WI38 (cell line): ENCODE measurements at regions not wholly inside any gene's neighbourhood (a gene's known extent, or its start where the extent isn't known, plus 50 kb on each side); places are given as distances from the start of the nearest gene placed in this dataset.

Experiments
- H3K4me3 ChIP-seq: 2 replicates; pipeline ENCODE4 v1.5.1; 2011; ENCODE audit warnings: low read depth, mild to moderate bottlenecking, control low read depth, low read length
- TF ChIP-seq, protein P1 (sequence below): IDR thresholded peaks from 2 replicates; pipeline ENCODE4 v1.5.1; 2012; ENCODE audit warnings: low read depth, mild to moderate bottlenecking, control low read depth, low read length

DNA sequence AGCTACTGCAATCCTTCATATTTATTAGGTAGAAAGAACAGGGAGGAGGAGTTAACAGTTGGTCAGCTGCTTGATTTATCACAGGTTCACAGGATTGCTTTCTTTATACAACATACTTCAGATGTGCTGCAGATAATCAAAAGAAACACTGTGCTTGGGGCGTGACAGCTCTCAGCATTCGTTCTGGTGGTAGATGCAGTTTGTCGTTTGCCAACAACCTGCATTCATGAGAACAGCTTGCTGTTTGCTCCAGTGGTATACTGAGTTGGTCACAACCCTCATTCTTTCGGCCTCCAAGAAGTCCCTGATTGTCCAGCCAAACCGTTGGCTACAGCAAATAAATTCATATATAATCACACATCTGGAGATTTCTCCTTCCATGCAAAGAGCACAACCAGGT is 120.5 kb downstream of the ZNF280B start:
- H3K4me3 ChIP-seq, result no peak overlapping the region
- TF ChIP-seq, protein P1, sequence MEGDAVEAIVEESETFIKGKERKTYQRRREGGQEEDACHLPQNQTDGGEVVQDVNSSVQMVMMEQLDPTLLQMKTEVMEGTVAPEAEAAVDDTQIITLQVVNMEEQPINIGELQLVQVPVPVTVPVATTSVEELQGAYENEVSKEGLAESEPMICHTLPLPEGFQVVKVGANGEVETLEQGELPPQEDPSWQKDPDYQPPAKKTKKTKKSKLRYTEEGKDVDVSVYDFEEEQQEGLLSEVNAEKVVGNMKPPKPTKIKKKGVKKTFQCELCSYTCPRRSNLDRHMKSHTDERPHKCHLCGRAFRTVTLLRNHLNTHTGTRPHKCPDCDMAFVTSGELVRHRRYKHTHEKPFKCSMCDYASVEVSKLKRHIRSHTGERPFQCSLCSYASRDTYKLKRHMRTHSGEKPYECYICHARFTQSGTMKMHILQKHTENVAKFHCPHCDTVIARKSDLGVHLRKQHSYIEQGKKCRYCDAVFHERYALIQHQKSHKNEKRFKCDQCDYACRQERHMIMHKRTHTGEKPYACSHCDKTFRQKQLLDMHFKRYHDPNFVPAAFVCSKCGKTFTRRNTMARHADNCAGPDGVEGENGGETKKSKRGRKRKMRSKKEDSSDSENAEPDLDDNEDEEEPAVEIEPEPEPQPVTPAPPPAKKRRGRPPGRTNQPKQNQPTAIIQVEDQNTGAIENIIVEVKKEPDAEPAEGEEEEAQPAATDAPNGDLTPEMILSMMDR, result no peak

DNA sequence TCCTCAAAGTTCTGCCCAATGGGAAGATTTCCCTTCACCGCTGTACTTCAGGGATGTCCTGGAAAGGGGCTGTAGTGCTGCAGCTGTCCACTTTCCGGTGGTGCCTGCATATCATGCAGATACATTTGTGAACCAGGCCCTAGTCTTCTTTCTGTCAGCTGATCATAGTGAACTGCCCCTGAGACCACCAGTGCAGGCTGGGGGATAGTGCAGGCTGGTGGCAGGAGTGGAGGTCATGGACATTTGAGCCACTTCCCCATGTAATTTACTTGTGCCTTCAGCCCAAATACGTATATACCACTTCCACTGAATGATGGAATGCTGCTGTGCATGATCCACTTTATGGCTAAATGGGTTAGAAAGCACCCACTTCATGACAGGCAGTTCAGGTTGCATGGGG is 120.0 kb downstream of the ZNF280B start:
- H3K4me3 ChIP-seq, result no peak overlapping the region
- TF ChIP-seq, protein P1, result no peak

DNA sequence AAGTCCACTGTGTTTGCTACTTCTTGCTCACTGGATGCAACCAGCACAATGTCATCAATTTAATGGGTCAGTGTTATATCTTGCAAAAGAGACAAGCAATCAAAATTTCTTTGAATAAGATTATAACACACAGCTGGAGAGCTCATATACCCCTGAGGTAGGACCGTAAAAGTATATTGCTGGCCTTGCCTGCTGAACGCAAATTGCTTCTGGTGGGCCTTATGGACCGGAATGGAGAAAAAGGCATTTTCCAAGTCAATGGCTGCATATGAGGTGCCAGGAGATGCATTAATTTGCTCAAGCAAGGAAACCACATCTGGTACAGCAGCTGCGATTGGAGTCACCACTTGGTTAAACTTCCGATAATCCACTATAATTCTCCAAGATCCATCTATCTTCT is 119.1 kb downstream of the ZNF280B start:
- TF ChIP-seq, protein P1, result no peak
- H3K4me3 ChIP-seq, result no peak overlapping the region

DNA sequence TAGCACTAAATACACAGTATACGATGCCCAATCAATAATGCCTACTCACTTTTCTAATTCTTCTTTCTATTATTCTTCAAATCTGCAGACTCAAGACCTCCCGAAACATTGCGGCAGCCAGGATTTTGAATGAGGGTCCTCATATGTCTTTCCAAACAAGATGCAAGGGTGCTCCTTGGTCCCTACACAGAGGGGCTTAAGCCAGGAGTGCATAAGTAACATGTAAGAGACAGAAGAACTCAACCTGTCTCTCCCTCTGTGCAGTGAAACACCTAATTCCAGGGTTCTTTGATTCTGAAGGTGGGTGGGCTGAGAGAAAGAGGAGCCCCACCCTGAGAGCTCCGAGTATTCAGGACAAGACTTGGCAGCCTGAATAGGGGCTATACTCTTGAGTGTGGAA is 117.6 kb downstream of the ZNF280B start:
- H3K4me3 ChIP-seq, result no peak overlapping the region
- TF ChIP-seq, protein P1, result no peak

DNA sequence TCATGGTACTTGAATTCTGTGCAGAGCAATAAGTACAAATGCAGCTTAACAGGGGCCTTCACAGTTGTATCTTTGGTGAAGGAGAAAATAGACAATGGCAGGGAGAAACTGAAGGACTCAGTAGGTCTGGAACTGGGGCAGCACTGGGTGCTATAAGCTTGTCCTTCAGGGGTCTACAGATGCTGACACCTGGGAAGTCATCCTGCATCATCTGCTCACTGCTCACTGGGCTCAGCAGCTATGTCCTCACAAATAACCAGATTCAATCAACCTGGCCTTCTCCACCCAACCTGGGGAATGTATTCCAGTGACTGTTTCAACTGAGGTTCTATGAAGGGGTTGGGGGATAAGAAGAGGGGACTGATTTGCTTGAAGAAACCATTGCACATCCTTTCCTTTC is 117.0 kb downstream of the ZNF280B start:
- TF ChIP-seq, protein P1, result no peak
- no peak overlapping the region for H3K4me3 ChIP-seq

DNA sequence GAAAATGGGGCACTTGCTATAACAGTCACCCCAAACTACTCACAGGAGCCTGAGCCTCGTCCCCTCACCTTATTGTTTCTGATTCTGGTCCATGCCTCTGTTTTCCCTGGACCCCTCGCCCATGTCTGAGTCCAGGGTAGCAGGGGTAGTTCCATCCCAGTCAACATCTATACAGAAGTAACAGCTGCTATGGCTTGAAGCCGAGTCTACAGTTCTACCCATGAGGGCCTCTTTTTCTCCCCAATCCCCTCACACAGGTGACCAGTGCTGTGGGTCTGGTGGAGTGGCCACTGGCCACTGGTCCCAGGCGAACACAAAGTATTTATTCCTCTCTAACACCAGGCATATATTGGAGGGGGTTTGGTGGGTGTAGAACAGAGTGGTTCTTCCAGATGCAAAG is 116.4 kb downstream of the ZNF280B start:
- TF ChIP-seq, protein P1, result no peak

DNA sequence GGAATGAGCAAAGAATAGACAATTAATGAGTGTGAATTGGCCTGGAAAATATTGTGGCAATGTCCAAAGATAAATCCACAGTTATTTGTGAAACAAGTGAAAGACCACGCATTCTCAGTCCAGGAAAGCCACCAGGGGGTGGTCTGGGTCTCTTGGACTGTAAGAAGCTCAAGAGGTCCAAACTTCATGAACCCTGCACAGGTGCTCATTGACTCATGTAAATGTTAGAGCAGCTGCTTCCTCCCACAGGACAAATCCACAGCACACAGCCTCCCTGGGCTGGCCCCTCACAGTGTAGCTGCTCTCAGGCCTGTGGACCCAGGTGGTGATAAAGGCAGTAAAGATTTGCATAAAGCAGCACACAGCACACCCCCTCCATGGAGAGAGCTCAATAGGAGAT is 114.0 kb downstream of the ZNF280B start:
- no peak overlapping the region for H3K4me3 ChIP-seq
- TF ChIP-seq, protein P1, result no peak

More for the DNA sequence above, 116.4 kb downstream of the ZNF280B start:
- H3K4me3 ChIP-seq, result no peak overlapping the region
